ENCODE measurements at regions not wholly inside any gene's neighbourhood (a gene's known extent, or its start where the extent isn't known, plus 50 kb on each side); places are given as distances from the start of the nearest gene placed in this dataset.
A peak's percentile ranks its signal among the peaks of the same experiment; 100 is the strongest.

- H3K4me1 Mint-ChIP-seq: peaks cover 12% of the 10 kb centered on the region
- TF ChIP-seq CTCF (IDR thresholded peaks at IDR 0.05; ENCODE audit: unreplicated experiment): no peak
- H3K36me3 Mint-ChIP-seq: peaks cover 21% of the 10 kb centered on the region
- H3K27me3 Mint-ChIP-seq (ENCODE audit: low read depth): no peaks in the 10 kb centered on the region
- H3K9me3 Mint-ChIP-seq: no peaks in the 10 kb centered on the region
- no peak overlapping the region for H3K27ac Mint-ChIP-seq
- H3K4me3 Mint-ChIP-seq: no peak overlapping the region
- DNase-seq (ENCODE audit: low spot score in 2 of 2, unreplicated experiment in 2 of 2): no peak
Measured at GRCh38 chr12:124426594-124427555, 132.0 kb downstream of the RFLNA start.

DNA sequence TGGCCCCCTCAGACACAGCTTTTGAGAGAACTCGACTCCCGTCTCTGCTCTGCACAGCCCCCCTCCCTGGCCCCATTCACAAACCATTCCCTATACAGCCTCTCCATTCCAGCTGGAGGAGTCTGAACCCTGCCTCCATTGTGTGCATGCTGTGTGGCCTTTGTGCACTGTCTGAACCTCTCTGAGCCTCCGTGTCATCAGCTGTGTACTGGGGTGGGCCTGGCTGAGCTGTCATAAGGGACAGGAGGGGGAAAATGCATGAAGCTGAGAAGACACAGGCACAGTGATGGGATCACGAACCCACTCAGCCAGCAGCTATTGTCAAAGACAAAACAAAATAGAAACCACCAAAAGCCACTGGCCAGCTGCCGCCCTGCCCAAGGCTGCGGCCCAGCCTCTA lies 130.8 kb downstream of the RFLNA start:
- Mint-ChIP-seq H3K36me3 (peaks cover 22% of the 10 kb centered on the region), H3K4me1 (peaks cover 12% of the 10 kb centered on the region), H3K27ac (no peak overlapping the region), H3K9me3 (no peaks in the 10 kb centered on the region), H3K27me3 (ENCODE audit: low read depth) (no peaks in the 10 kb centered on the region), H3K4me3 (no peak overlapping the region)
- no peak for DNase-seq (ENCODE audit: low spot score in 2 of 2, unreplicated experiment in 2 of 2)
- TF ChIP-seq CTCF (IDR thresholded peaks at IDR 0.05; ENCODE audit: unreplicated experiment): no peak

GRCh38 chr12:124424516-124424905 lies 129.6 kb downstream of the RFLNA start:
- no peak for DNase-seq (ENCODE audit: low spot score in 2 of 2, unreplicated experiment in 2 of 2)
- Mint-ChIP-seq H3K9me3 (no peaks in the 10 kb centered on the region), H3K4me1 (peaks cover 12% of the 10 kb centered on the region), H3K27ac (peak overlapping the region; percentile 59), H3K27me3 (ENCODE audit: low read depth) (no peaks in the 10 kb centered on the region), H3K4me3 (no peak overlapping the region), H3K36me3 (peaks cover 32% of the 10 kb centered on the region)
- TF ChIP-seq CTCF (IDR thresholded peaks at IDR 0.05; ENCODE audit: unreplicated experiment): no peak

DNA sequence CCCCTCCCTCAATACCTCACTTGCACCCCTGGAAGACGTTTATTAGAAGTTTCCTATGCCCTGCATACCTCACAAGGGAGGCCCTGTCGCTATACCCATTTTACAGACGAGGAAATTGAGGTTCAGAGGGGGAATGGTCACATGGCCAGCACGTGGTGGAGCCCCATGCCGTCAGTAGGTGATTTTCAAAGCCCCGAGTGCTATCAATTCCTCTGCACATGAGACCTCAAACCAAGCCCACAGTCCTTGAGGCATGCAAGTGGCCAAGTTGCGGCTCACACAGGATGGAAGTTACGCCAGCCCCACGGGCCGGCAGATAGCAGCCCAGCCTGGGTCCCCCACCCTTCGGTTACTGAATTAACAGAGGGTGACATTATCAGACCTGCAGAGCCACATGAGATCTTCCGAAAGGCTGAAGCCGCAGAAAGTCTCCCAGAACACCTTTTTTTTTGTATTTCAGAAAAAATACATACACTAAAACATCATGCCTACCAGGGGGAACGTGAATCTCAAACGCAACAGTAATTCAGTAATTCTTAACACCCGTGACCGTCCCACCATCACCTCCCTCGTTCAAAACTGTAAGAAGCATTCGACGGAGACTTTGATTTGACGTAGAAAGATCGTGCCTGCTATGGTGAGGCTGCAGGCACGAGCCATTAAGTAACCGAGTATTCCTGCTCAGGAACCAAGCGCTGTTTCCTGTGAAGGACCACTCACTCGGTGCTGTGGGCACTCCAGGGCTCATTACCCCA lies 129.0 kb downstream of the RFLNA start:
- Mint-ChIP-seq H3K9me3 (no peaks in the 10 kb centered on the region), H3K4me3 (no peak overlapping the region), H3K27me3 (ENCODE audit: low read depth) (no peaks in the 10 kb centered on the region), H3K36me3 (peaks cover 37% of the 10 kb centered on the region), H3K4me1 (peaks cover 12% of the 10 kb centered on the region), H3K27ac (peak overlapping the region; percentile 85)
- no peak for DNase-seq (ENCODE audit: low spot score in 2 of 2, unreplicated experiment in 2 of 2)
- no peak for TF ChIP-seq CTCF (IDR thresholded peaks at IDR 0.05; ENCODE audit: unreplicated experiment)

GRCh38 chr12:124422570-124423523 lies 128.0 kb downstream of the RFLNA start:
- peaks cover 4% of the 10 kb centered on the region for H3K4me1 Mint-ChIP-seq

More at GRCh38 chr12:124422570-124423523, 128.0 kb downstream of the RFLNA start:
- TF ChIP-seq CTCF (IDR thresholded peaks at IDR 0.05; ENCODE audit: unreplicated experiment): no peak
- no peaks in the 10 kb centered on the region for H3K9me3 Mint-ChIP-seq
- no peak for DNase-seq (ENCODE audit: low spot score in 2 of 2, unreplicated experiment in 2 of 2)
- peaks cover 45% of the 10 kb centered on the region for H3K36me3 Mint-ChIP-seq
- H3K4me3 Mint-ChIP-seq: no peak overlapping the region
- H3K27ac Mint-ChIP-seq: peak overlapping the region; percentile 85
- no peaks in the 10 kb centered on the region for H3K27me3 Mint-ChIP-seq (ENCODE audit: low read depth)
